ENCODE measurements at regions not wholly inside any gene's neighbourhood (a gene's known extent, or its start where the extent isn't known, plus 50 kb on each side); places are given as distances from the start of the nearest gene placed in this dataset.

DNA sequence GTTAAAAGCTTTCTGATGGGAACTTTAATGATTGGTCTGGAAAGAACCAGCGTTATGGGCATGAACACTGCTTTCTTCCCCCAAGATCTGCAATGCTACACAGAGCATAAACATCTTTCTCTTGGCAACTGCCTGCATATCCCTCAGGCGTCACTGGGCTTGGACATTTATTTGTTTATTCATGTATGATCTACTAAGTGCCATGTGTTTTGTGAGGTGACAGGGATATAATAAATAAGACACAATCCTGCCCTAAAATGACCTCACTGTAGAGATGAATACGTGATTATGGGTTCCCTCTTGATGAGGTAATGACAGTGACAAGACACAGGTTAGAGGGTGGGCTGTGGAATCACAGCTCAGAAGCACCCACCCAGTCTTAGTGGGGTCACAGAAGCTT lies 485.3 kb downstream of the PDCD6IP start:
- no peak overlapping the region for H3K27ac ChIP-seq
- TF ChIP-seq, protein P1, sequence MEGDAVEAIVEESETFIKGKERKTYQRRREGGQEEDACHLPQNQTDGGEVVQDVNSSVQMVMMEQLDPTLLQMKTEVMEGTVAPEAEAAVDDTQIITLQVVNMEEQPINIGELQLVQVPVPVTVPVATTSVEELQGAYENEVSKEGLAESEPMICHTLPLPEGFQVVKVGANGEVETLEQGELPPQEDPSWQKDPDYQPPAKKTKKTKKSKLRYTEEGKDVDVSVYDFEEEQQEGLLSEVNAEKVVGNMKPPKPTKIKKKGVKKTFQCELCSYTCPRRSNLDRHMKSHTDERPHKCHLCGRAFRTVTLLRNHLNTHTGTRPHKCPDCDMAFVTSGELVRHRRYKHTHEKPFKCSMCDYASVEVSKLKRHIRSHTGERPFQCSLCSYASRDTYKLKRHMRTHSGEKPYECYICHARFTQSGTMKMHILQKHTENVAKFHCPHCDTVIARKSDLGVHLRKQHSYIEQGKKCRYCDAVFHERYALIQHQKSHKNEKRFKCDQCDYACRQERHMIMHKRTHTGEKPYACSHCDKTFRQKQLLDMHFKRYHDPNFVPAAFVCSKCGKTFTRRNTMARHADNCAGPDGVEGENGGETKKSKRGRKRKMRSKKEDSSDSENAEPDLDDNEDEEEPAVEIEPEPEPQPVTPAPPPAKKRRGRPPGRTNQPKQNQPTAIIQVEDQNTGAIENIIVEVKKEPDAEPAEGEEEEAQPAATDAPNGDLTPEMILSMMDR (conservative IDR thresholded peaks at IDR 0.05), result no peak
- no peak for TF ChIP-seq ZFX (IDR thresholded peaks at IDR 0.05)

DNA sequence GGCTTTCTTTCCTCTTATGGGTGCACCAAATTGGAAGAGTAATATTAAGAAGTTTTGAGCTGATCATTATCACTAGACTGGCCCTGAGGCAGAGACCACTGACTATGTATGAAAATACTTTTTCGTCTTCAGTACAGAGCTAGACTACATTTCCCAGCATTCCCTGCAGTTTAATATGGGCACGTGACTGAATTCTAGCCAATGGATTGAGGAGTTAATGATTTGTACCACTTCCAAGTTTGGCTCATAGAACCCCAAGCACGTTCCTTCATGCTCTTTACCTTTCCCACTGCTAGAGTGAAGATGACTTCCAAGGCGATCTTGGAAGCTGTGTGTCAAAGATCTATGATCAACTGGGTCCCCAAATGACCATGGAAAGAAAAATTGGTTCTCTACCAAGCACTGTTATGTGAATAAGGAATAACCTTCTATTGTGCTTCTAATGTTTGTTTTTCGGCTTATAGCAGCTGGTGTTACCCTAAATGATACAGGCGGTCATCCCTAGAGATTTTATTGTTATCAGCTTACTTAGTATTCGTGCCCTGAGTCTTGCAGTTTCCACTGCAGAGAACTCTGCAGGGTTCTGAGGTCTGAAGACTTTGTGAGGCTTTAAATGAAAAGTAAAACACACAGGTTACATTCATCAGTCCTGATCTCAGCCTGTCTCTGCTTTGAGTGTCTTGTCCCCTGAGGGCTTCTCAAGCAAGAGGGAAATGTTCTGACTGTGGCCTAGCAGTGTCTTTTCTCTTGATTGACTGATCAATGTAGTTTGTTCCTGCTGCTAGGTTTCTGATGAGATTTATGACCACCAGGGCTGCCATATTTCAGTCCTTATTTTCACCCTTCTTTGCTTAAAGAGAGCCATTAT lies 486.8 kb downstream of the PDCD6IP start:
- no peak overlapping the region for H3K27ac ChIP-seq

DNA sequence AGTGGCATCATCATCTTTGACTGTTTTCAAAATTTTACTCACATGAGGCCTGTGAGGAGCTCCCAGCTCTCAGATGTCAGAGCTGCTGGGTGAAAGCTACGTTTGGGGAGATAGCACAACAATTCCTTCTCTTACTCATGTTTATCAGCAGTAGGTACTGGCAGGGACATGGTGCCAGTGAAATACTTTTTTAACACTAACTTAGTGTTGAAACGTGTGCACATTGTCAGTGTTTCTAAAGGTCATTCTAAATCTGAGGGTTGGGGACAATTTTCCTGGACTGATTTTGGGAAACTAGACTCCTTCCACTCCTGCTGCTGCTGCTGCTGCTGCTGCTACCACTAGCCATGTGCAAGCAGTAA lies 487.4 kb downstream of the PDCD6IP start:
- no peak overlapping the region for H3K27ac ChIP-seq
- TF ChIP-seq, protein P1 (conservative IDR thresholded peaks at IDR 0.05), result no peak
- no peak for TF ChIP-seq ZFX (IDR thresholded peaks at IDR 0.05)

More for the DNA sequence above, 486.8 kb downstream of the PDCD6IP start:
- TF ChIP-seq, protein P1 (conservative IDR thresholded peaks at IDR 0.05), result no peak
- TF ChIP-seq ZFX (IDR thresholded peaks at IDR 0.05), result no peak

DNA sequence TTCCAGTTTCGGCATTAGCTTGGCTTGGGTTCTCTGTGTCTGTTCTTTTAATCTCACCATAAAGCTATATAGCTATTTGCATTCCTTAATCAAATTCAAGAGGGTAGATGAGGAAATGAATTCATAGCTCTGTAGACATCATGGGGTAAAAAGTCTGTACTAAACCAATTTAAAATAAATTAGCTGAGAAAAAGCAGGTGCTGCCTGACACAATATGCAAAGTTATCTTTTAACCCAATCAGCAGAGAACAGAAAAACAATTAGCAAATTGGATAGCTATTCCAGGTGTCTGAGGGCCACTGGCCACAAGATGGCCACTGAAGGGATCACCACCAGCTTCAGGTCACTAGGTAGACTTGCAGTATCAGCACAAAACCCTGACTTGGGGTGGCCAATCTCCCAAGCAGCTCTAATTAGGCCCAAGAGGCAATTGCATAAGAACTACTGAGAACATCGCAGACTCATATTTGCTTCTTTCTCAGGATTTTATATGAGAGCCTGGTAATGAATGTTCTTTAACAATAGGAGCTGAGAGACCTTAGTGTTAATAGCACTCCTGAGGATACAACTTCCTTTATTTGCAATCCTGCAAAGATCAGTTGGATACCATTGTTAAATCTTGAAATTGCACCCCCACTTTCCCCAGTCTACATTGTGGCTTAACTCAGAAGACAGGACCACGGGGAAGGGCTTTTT lies 494.3 kb downstream of the PDCD6IP start:
- TF ChIP-seq, protein P1 (conservative IDR thresholded peaks at IDR 0.05), result no peak
- no peak overlapping the region for H3K27ac ChIP-seq

DNA sequence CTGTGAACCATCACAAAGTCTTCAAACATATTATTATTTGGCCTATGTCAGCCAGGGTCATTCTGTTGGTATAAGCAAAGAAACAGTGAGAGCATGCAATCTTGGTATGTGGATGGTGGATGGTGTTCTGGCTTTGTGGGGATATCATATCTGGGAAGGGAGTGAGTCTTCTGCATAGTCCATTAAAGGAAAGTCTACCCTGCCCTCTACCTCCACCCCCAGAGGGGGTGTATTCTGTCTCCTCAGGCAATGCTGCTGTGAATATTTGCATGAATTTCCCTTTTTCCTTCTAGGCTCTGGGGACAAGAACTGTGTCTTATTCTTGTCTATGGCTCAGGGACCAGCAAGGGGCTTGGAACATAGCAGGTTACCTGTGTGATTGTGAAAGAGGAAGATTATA lies 495.8 kb downstream of the PDCD6IP start:
- H3K27ac ChIP-seq, result no peak overlapping the region
- TF ChIP-seq, protein P1 (conservative IDR thresholded peaks at IDR 0.05), result no peak
- TF ChIP-seq ZFX (IDR thresholded peaks at IDR 0.05), result no peak

DNA sequence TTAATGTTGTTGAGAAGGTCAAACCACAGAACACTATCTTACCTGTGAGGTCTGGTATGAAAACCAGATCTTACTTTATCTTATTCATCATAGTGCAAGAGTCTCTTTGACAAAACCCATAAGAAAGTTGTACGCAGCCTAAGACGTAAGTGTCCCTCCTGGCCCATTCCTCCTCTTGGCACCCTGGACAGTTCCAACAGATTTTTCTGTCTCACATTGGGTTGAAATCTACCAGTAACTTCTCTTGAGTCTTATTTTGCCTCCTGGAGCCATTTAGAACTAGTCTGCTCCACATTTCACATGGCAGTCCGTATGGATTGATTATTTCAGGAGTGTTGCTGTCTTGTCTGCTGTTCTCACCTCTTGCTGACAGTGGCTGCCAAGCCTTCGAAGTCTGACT lies 498.4 kb downstream of the PDCD6IP start:
- TF ChIP-seq, protein P1 (conservative IDR thresholded peaks at IDR 0.05), result no peak
- no peak for TF ChIP-seq ZFX (IDR thresholded peaks at IDR 0.05)
- no peak overlapping the region for H3K27ac ChIP-seq

DNA sequence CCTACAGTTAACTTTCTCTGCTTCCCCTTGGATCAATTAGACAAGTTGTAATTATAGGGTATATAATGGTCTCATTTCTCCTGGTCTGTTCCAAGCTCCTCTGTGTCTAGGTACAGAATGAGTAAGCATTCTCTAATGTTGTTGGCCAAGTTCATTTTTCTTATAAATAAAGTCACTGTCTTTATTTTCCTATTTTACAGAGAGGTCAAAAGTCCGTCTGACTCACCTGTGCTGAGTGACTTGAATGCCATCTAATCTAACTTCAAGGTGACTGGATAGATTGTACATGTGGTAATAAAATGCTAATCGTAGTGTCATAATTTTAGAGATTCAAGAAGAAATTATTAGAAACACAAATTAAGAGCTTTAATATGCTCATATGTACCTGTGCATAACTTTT lies 500.2 kb downstream of the PDCD6IP start:
- H3K27ac ChIP-seq, result no peak overlapping the region
- TF ChIP-seq, protein P1 (conservative IDR thresholded peaks at IDR 0.05), result no peak
- TF ChIP-seq ZFX (IDR thresholded peaks at IDR 0.05), result no peak
